ENCODE measurements at regions not wholly inside any gene's neighbourhood (a gene's known extent, or its start where the extent isn't known, plus 50 kb on each side); places are given as distances from the start of the nearest gene placed in this dataset.
A peak's percentile ranks its signal among the peaks of the same experiment; 100 is the strongest.

GRCh38 chr13:73900591-73900990 lies 233.6 kb downstream of the KLF12 start:
- DNase-seq (ENCODE audit: low read depth): no peak

DNA sequence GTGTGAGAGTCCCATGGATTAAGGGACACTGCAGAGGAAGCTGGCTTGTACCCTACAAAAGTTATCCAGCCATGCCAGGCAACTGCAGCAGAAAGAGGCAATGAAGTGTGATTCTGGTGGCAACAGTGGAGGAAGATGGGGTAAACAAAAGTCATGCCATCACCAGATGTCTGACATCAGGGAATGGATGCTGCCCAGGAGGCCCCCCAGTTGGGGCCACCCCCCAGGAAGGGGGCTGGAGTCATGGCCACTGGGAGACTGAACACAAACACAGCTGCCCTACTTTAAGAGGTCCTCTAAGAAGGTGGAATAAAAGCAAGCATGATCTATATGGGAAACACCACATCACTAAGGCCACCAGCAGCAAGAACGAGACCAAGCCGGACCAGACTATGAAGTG lies 235.3 kb downstream of the KLF12 start:
- no peak for DNase-seq (ENCODE audit: low read depth)

- DNase-seq (ENCODE audit: low read depth): no peak
Observed at GRCh38 chr13:73898276-73898675, 235.9 kb downstream of the KLF12 start.

GRCh38 chr13:73894995-73895571 lies 239.1 kb downstream of the KLF12 start:
- DNase-seq (ENCODE audit: low read depth): no peak

DNA sequence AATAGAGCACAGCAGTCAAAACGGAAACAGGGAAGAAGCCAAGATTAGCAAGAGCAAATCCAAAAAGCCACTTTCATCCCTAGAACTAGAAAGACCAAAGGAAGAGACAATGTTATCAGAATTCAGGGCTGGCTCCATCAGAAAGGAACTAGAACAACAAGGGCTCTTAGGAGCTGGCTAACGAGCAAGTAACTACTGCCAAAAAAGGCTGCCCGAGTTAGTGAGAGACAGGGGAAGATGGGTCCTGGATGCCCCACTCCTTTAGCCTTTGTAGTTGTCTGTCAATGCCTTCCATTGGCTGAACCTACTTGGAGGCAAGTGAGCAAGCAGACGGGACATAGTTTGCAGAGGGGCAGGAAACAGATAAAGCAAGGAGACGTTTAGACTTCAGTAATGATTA lies 240.4 kb downstream of the KLF12 start:
- DNase-seq (ENCODE audit: low read depth): no peak

- DNase-seq (ENCODE audit: low read depth): no peak
Observed at GRCh38 chr13:73891805-73892204, 242.4 kb downstream of the KLF12 start.

DNA sequence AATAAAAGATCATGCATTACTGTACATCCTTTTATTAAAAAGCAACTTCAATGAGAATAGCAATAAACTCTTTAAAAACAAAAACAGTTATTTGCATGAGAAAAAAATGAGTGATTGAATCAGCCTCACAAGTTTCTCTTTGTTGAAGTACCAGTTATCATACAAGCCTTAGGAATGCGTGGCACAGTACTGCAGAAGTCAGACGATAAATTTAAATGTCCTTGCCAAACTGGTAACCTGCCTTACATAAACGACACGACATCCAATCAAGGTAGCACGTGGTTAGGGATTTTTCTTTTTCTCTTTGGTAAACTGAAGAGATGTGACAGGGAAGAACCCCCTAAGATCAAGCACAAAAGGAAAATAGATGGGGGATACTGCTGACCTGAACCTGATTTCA lies 251.0 kb downstream of the KLF12 start:
- DNase-seq (ENCODE audit: low read depth): no peak

DNA sequence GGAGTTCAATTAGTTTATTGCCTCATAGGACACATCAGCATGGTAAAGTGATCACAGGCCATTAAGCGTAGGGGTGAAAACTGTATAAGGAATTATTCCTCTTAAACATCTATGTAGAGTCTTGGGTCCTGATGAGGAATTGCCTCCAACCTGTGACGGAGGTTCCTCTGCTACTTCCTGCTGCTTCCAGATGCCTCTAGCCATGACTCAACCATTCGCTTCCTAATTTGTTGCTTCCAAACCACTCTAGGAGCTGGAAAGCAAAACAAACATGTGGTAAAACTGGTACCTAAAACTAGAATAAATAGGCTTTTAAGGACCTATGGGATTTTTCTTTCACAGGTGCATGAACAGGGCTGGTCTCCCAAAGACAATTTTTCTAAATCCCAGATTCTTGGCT lies 253.8 kb downstream of the KLF12 start:
- DNase-seq (ENCODE audit: low read depth): no peak

GRCh38 chr13:73879346-73880015 lies 254.7 kb downstream of the KLF12 start:
- no peak for DNase-seq (ENCODE audit: low read depth)

DNA sequence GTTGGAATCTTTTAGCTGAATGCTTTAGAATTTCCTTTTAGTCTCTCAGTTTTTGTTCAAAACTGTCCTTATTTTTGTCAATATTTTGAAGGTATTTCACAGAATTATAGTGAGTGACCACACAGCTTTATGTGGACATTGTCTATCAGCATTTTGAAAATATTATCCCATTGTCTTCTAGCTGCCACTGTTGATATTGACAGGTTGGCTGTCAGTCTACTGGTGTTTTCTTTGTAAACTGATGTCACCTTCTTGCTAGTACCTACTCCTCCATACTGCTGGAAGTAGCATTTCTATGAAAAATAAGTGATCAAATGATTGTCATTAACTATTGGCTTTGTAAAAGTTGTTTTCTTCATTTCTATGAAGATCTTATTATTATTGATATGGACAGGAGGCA lies 256.8 kb downstream of the KLF12 start:
- DNase-seq (ENCODE audit: low read depth): no peak

DNA sequence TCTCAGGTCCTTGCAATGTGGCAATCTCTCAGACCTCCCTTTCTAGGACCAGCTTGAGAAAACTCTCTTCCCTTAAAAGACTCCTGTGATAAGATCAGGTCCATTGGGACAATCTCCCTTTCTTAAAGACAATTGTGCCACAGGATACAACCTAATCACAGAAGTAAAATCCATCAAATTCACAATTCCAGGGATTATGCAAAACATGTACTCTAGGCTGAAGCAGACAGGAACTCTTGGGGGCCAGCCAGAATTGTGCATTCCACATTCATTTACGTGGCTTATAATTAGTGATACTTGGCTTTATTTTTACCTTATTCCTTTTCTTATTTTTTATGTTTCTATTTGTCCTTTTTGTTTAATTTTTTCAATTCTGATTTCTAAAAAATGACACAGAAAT lies 257.9 kb downstream of the KLF12 start:
- DNase-seq (ENCODE audit: low read depth): no peak

- no peak for DNase-seq (ENCODE audit: low read depth)
Observed at GRCh38 chr13:73873940-73874830, 260.0 kb downstream of the KLF12 start.

GRCh38 chr13:73872397-73872796 lies 261.8 kb downstream of the KLF12 start:
- DNase-seq (ENCODE audit: low read depth): peak; percentile 18

DNA sequence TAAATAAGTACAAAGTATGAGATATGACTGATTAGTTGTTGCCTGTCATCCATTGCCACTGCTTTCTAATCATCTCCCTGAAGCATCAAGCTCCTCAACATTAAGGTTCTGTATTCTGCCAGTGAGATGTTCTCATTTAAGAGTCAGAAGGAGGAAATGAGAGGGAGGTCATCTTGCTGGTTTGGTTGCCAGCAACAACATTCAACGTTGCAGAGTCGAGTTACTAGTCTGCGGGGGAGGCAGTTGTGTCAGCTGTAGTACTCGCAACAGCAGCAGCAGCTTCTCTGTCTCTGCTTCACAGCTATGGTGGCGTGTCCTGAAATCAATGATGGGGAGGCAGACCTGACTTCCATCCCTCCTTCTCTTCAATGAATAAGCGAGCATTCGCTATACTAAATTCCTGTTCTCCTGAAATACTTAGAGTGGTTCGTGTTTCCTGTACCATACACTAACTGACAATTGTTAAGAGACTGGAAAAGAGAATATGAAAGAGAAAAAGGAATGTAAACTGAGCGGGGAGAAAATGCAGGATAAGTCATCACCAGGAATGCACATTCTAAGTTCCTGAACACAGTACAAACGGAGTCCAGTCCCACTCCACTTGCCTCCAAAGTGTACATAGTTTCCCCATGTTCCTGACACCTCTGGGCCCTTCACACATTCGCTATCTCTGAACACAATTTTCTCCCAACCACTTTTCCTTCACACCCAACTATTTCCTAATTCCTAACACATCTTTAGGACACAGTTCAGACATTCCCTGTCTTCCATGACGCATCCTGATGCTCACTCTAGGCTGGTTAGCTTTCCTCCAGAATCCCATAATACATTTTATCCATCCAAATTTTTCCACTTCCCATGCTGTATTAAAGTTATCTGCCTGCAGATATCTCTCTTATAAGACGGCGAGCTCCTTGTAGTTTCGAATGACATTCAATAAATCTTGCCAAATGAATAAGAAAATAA lies 263.0 kb downstream of the KLF12 start:
- peak; percentile 91 for DNase-seq (ENCODE audit: low read depth)

- peak; percentile 18 for DNase-seq (ENCODE audit: low read depth)
Observed at GRCh38 chr13:73870036-73870741, 264.0 kb downstream of the KLF12 start.

DNA sequence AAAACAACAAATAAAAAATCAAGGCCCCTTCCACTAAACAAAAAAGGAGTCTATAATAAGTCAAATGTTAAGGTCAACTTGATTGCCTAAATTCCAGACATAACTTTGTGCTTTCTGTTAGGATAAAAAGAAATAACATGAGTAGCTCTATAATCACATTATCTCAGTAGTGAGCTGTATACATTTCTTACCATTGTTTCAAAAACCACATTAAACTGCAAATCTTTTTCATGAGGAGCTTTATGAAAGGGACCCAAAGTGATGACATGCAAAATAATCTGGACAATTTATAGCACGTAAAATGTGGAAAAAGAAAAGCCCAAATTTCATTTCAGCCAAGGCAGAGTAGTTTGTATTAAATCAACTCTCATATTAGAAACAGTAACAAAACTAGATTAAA lies 269.2 kb downstream of the KLF12 start:
- DNase-seq (ENCODE audit: low read depth): no peak

DNA sequence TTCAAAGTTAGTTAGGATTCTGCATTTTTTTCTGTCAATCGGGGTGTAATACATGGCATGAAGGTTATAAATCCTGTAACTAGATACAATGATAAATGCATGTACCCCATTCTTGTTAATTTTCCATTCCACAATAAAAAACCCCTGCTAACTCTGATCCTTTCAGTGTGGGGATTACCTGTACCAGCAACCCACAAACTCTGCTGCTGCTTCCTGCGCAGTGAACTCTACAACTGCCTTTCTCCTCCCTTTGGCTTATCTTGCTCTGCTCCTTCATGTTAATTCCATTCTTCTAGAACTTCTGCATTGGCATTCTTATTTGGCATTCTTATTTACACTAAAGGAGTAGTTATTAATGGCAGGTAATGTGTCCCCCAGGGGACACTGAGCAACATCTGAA lies 273.1 kb downstream of the KLF12 start:
- DNase-seq (ENCODE audit: low read depth): no peak

DNA sequence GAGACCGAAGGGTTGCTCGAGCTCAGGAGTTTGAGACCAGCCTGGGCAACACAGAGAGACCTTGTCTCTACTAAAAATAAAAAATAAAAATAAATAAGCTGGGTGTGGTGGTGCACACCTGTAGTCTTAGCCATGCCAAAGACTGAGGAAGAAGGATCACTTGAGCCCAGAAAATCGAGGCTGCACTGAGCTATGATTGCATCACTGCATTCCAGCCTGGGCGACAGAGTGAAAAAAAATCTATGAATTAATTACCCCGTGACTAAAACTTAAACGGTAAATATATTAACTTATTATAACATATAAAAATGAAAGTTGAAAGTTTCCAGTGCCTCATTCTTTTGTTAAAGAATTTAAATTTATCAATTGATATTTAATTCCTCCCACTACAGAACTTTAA lies 273.7 kb downstream of the KLF12 start:
- no peak for DNase-seq (ENCODE audit: low read depth)

GRCh38 chr13:73859841-73860240 lies 274.4 kb downstream of the KLF12 start:
- no peak for DNase-seq (ENCODE audit: low read depth)

DNA sequence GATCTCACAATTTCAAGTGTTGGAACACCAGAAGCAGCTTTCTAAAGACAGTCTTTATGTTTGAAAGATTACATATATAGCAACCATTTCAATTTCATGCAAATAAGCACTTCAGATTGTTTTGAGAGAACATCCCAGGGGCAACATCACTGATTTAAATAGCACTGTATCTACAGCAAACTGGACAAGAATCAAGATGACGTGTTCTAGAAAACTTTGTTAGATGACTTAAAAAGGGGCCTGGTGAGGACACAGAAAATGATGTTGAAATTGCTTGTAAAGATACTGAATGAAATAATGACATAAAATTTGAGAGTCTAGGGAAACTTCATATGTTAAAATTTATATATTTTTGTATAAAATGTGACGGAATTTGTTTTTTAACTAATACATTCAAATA lies 277.1 kb downstream of the KLF12 start:
- DNase-seq (ENCODE audit: low read depth): no peak

GRCh38 chr13:73851104-73851503 lies 283.1 kb downstream of the KLF12 start:
- no peak for DNase-seq (ENCODE audit: low read depth)
